ENCODE measurements at regions not wholly inside any gene's neighbourhood (a gene's known extent, or its start where the extent isn't known, plus 50 kb on each side); places are given as distances from the start of the nearest gene placed in this dataset.

- Histone ChIP-seq H3K9ac (no peak overlapping the region), H3K36me3 (no peaks in the 10 kb centered on the region), H3K4me2 (no peak overlapping the region), H3K9me3 (peaks cover 34% of the 10 kb centered on the region), H3K4me3 (no peak overlapping the region), H3K4me1 (no peaks in the 10 kb centered on the region), H4K20me1 (no peaks in the 10 kb centered on the region), H3K27ac (no peak overlapping the region), H3K27me3 (no peaks in the 10 kb centered on the region)
- TF ChIP-seq Cebpa-rat (IDR thresholded peaks at IDR 0.05), result no peak
Measured at GRCh38 chr1:223048026-223048425, 95.0 kb downstream of the TLR5 start.

DNA sequence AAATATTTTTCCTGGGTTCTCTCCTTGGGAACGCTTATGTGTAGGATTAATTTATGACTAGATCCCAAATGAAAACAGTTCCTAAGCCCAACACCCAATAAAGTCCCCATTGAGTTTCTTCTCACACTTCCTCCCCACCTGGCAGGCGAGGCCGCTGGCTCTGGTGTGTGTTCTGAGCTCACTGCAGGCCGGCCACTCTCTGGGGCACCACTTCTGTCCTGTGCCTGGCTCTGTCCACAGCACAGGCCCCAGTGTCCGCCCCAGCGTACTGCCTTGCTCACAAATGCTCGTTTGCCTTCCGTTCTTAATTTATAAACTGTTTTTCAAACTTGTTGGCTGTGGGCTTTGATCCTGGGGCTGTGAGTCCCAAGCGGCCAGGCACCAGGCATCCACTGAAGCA lies 90.6 kb downstream of the TLR5 start:
- Histone ChIP-seq H3K4me2 (no peak overlapping the region), H3K4me3 (no peak overlapping the region), H3K9ac (no peak overlapping the region), H3K27ac (no peak overlapping the region), H4K20me1 (no peaks in the 10 kb centered on the region), H3K27me3 (no peaks in the 10 kb centered on the region), H3K36me3 (no peaks in the 10 kb centered on the region), H3K9me3 (peaks cover 5% of the 10 kb centered on the region), H3K4me1 (no peaks in the 10 kb centered on the region)
- no peak for TF ChIP-seq Cebpa-rat (IDR thresholded peaks at IDR 0.05)

GRCh38 chr1:223052931-223053330 lies 90.1 kb downstream of the TLR5 start:
- no peak overlapping the region for H3K4me2 ChIP-seq
- H3K27me3 ChIP-seq, result no peaks in the 10 kb centered on the region
- no peak for TF ChIP-seq Cebpa-rat (IDR thresholded peaks at IDR 0.05)

DNA sequence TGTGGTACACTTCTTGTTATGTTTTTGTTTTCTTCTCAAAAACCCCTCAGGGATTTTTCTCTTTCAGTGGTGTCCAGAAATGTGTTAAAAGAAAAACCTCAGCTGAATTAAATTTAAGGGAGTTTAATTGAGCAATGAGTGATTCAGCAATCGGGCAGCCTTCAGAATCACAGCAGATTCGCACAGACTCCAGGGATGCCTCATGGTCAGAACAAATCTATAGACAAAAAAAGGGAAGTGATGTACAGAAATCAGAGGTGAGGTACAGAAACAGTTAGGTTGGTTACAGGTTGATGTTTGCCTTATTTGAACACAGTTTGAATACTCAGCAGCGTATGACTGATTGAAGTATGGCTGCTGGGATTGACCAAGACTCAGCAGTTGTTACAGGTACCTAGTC lies 86.2 kb downstream of the TLR5 start:
- TF ChIP-seq Cebpa-rat (IDR thresholded peaks at IDR 0.05), result no peak
- no peak overlapping the region for H3K4me2 ChIP-seq
- peaks cover 9% of the 10 kb centered on the region for H3K4me1 ChIP-seq
- H3K27ac ChIP-seq, result no peak overlapping the region
- H4K20me1 ChIP-seq, result no peaks in the 10 kb centered on the region
- H3K4me3 ChIP-seq, result no peak overlapping the region
- no peaks in the 10 kb centered on the region for H3K36me3 ChIP-seq
- H3K27me3 ChIP-seq, result no peaks in the 10 kb centered on the region
- H3K9ac ChIP-seq, result no peak overlapping the region
- H3K9me3 ChIP-seq, result no peaks in the 10 kb centered on the region

More at GRCh38 chr1:223052931-223053330, 90.1 kb downstream of the TLR5 start:
- Histone ChIP-seq H3K36me3 (no peaks in the 10 kb centered on the region), H3K9me3 (0 out of 2 replicates have a peak, but pooled peaks cover 3% of the 10 kb centered on the region), H4K20me1 (no peaks in the 10 kb centered on the region), H3K27ac (no peak overlapping the region), H3K4me3 (no peak overlapping the region), H3K4me1 (no peaks in the 10 kb centered on the region), H3K9ac (no peak overlapping the region)

GRCh38 chr1:223057569-223058093 lies 85.4 kb downstream of the TLR5 start:
- Histone ChIP-seq H4K20me1 (no peaks in the 10 kb centered on the region), H3K36me3 (no peaks in the 10 kb centered on the region), H3K9ac (no peak overlapping the region), H3K4me3 (no peak overlapping the region), H3K27ac (no peak overlapping the region), H3K27me3 (no peaks in the 10 kb centered on the region), H3K9me3 (no peaks in the 10 kb centered on the region), H3K4me1 (peaks cover 9% of the 10 kb centered on the region), H3K4me2 (no peak overlapping the region)
- no peak for TF ChIP-seq Cebpa-rat (IDR thresholded peaks at IDR 0.05)

All from BLaER1 (cell line).